ENCODE measurements at regions not wholly inside any gene's neighbourhood (a gene's known extent, or its start where the extent isn't known, plus 50 kb on each side); places are given as distances from the start of the nearest gene placed in this dataset.

DNA sequence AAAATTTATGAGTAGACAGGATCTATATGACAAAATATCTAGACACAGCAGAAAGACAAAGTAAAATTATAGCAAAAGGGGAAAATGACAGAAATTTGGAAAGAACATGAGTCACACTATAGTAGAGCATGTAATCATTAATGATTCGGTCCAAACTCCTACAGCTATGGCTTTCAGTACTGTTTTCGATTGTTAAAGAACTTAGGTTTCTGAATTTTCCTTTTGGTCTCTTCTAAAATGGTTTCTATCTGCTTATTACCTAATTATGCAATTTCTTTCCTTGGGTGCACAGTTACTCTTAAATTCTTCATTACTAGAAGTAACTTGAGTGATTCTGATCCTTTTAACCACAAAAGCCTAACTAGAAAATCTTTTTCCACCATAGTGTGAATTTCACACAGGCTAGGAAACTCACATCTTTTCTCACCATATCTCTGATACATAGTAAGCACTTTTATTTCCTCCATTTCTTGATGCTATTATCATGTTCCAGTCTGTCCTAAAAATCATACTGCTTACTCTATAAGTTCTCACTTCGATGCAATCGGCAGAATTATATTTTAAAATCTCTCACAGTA is 1101.4 kb downstream of the PCDH9 start:
- H3K9me2 ChIP-seq (replicated peaks; ENCODE audit: insufficient read depth, low read length): no peaks in the 10 kb centered on the region
- H3K4me2 ChIP-seq (ENCODE audit: low read depth, low read length, poor library complexity, severe bottlenecking): no peak overlapping the region
- TF ChIP-seq EZH2phosphoT487 (conservative IDR thresholded peaks at IDR 0.05; ENCODE audit: low read length): no peak
- no peak for TF ChIP-seq CTCF (IDR thresholded peaks at IDR 0.05; ENCODE audit: insufficient read depth, low read length, poor library complexity, severe bottlenecking)
- H3K27ac ChIP-seq (ENCODE audit: low read depth, low read length): no peak overlapping the region
- H3K27me3 ChIP-seq (ENCODE audit: low read length): no peaks in the 10 kb centered on the region
- no peaks in the 10 kb centered on the region for H3K9me3 ChIP-seq (ENCODE audit: insufficient read depth, low read length)
- H3K36me3 ChIP-seq (ENCODE audit: low read length): no peaks in the 10 kb centered on the region
- H3K9ac ChIP-seq (ENCODE audit: low read length): no peak overlapping the region
- H3K79me2 ChIP-seq (ENCODE audit: insufficient read depth, low read length): no peaks in the 10 kb centered on the region
- peak overlapping the region; percentile 25 for H2AFZ ChIP-seq (ENCODE audit: low read depth, low read length, severe bottlenecking)
- H4K20me1 ChIP-seq (ENCODE audit: low read depth, low read length): no peaks in the 10 kb centered on the region
- H3K4me3 ChIP-seq (ENCODE audit: insufficient read depth, low read length, poor library complexity, severe bottlenecking): no peak overlapping the region
- no peaks in the 10 kb centered on the region for H3F3A ChIP-seq (ENCODE audit: insufficient read depth)

GRCh38 chr13:66128201-66128600 is 1101.9 kb downstream of the PCDH9 start:
- Histone ChIP-seq H3K27ac (ENCODE audit: low read depth, low read length) (no peak overlapping the region), H3K4me2 (ENCODE audit: low read depth, low read length, poor library complexity, severe bottlenecking) (no peak overlapping the region), H3K9me2 (replicated peaks; ENCODE audit: insufficient read depth, low read length) (no peaks in the 10 kb centered on the region), H3K36me3 (ENCODE audit: low read length) (no peaks in the 10 kb centered on the region), H3K79me2 (ENCODE audit: insufficient read depth, low read length) (no peaks in the 10 kb centered on the region), H3K9me3 (ENCODE audit: insufficient read depth, low read length) (no peaks in the 10 kb centered on the region), H3K27me3 (ENCODE audit: low read length) (no peaks in the 10 kb centered on the region), H3K4me3 (ENCODE audit: insufficient read depth, low read length, poor library complexity, severe bottlenecking) (no peak overlapping the region), H4K20me1 (ENCODE audit: low read depth, low read length) (no peaks in the 10 kb centered on the region), H2AFZ (ENCODE audit: low read depth, low read length, severe bottlenecking) (no peak overlapping the region), H3F3A (ENCODE audit: insufficient read depth) (no peaks in the 10 kb centered on the region), H3K9ac (ENCODE audit: low read length) (no peak overlapping the region)
- TF ChIP-seq EZH2phosphoT487 (conservative IDR thresholded peaks at IDR 0.05; ENCODE audit: low read length) (no peak), CTCF (IDR thresholded peaks at IDR 0.05; ENCODE audit: insufficient read depth, low read length, poor library complexity, severe bottlenecking) (no peak)

- H2AFZ ChIP-seq (ENCODE audit: low read depth, low read length, severe bottlenecking): peak overlapping the region; percentile 3
- no peak overlapping the region for H3K27ac ChIP-seq (ENCODE audit: low read depth, low read length)
- H3K4me2 ChIP-seq (ENCODE audit: low read depth, low read length, poor library complexity, severe bottlenecking): no peak overlapping the region
- H3K4me3 ChIP-seq (ENCODE audit: insufficient read depth, low read length, poor library complexity, severe bottlenecking): no peak overlapping the region
- H3K9me2 ChIP-seq (replicated peaks; ENCODE audit: insufficient read depth, low read length): no peaks in the 10 kb centered on the region
- H3K79me2 ChIP-seq (ENCODE audit: insufficient read depth, low read length): no peaks in the 10 kb centered on the region
- no peaks in the 10 kb centered on the region for H4K20me1 ChIP-seq (ENCODE audit: low read depth, low read length)
- H3K27me3 ChIP-seq (ENCODE audit: low read length): no peaks in the 10 kb centered on the region
- no peak overlapping the region for H3K9ac ChIP-seq (ENCODE audit: low read length)
- TF ChIP-seq EZH2phosphoT487 (conservative IDR thresholded peaks at IDR 0.05; ENCODE audit: low read length) (no peak), CTCF (IDR thresholded peaks at IDR 0.05; ENCODE audit: insufficient read depth, low read length, poor library complexity, severe bottlenecking) (no peak)
- no peaks in the 10 kb centered on the region for H3F3A ChIP-seq (ENCODE audit: insufficient read depth)
- no peaks in the 10 kb centered on the region for H3K36me3 ChIP-seq (ENCODE audit: low read length)
- H3K9me3 ChIP-seq (ENCODE audit: insufficient read depth, low read length): no peaks in the 10 kb centered on the region
Observed at GRCh38 chr13:66117563-66117962, 1112.6 kb downstream of the PCDH9 start.

Measured in SU-DHL-6 (cell line).